ENCODE measurements at regions not wholly inside any gene's neighbourhood (a gene's known extent, or its start where the extent isn't known, plus 50 kb on each side); places are given as distances from the start of the nearest gene placed in this dataset.

DNA sequence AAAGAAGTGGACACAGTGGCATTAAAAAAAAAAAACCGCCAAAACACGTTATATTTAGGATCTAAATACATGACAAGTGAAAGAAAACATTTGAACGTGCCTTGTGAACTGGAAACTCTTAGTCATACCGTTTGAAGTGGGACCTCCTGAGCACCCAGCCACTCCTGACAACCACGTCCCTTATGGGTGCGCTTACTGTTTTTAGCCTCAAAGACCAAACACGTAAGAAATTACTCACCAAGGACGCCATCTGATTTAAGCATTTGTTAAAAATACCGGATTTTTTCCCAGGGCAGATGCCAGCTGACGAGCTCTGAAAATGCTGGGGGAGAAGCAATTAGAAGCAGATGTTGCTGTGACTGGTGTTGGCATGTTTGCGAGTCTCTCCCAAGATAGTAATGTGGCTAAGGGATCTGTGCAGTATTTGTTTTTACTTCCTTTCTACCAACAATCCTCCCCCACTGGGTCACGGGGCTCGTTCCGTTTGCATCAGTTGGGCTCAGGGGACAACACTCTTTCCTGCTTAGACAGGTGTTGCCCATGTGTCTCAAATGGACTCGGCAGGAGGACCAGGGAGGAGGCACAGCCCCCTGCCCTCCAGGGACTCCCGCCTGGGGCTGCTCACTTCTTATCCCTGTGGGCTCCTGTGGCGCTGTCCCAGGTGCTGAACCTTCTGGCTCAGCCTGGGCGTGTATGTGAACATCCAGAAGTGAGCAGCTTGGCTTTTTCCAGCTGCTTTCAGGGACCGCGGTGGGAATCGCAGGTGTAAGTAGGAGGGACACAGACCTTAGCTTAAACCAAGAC is 101.0 kb downstream of the BEGAIN start:
- FAIRE-seq (no peak), DNase-seq (ENCODE audit: insufficient read length, low spot score) (no peak)
- TF ChIP-seq, protein P1, sequence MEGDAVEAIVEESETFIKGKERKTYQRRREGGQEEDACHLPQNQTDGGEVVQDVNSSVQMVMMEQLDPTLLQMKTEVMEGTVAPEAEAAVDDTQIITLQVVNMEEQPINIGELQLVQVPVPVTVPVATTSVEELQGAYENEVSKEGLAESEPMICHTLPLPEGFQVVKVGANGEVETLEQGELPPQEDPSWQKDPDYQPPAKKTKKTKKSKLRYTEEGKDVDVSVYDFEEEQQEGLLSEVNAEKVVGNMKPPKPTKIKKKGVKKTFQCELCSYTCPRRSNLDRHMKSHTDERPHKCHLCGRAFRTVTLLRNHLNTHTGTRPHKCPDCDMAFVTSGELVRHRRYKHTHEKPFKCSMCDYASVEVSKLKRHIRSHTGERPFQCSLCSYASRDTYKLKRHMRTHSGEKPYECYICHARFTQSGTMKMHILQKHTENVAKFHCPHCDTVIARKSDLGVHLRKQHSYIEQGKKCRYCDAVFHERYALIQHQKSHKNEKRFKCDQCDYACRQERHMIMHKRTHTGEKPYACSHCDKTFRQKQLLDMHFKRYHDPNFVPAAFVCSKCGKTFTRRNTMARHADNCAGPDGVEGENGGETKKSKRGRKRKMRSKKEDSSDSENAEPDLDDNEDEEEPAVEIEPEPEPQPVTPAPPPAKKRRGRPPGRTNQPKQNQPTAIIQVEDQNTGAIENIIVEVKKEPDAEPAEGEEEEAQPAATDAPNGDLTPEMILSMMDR (IDR thresholded peaks at IDR 0.05; ENCODE audit: insufficient read depth, missing control alignments) = no peak

Measured in D721Med (cell line).